ENCODE measurements at regions not wholly inside any gene's neighbourhood (a gene's known extent, or its start where the extent isn't known, plus 50 kb on each side); places are given as distances from the start of the nearest gene placed in this dataset.

GRCh38 chr7:106768324-106768751 lies 96.7 kb upstream of the PIK3CG start:
- TF ChIP-seq CTCF (IDR thresholded peaks at IDR 0.05) (no peak), EZH2 (IDR thresholded peaks at IDR 0.05) (no peak)
